Panc1 (cell line): ENCODE measurements at regions not wholly inside any gene's neighbourhood (a gene's known extent, or its start where the extent isn't known, plus 50 kb on each side); places are given as distances from the start of the nearest gene placed in this dataset.

Experiments used
- ATAC-seq: fragments of 200-7000 bp; cut with Tn5 transposase; 2 replicates; pipeline ENCODE4 v1.9.1; 2020; ENCODE audit warnings: mild to moderate bottlenecking, moderate library complexity
- BruUV-seq: library from RNA; stranded (reverse); fragments of 400-500 nt; replicated peaks from 2 replicates; lab custom pipeline; 2021; lab: Mats Ljungman, UMichigan
- CTCF ChIA-PET: fragments of 300-600 bp; sonication (Branson Sonifier 250); formaldehyde crosslinking; loops from one replicate; lab custom pipeline; 2022; ENCODE audit warnings: antibody characterized with exemption; lab: Charles Lee
- POLR2A ChIA-PET: fragments of 300-600 bp; sonication (Branson Sonifier 250); formaldehyde crosslinking; loops from one replicate; lab custom pipeline; 2022; ENCODE audit warnings: antibody characterized with exemption; lab: Charles Lee
- DNase-seq: peaks from one replicate; pipeline ENCODE4 v3.0.0-alpha.2; 2010; ENCODE audit warnings: low read depth, low spot score
- H3K27ac ChIP-seq: 2 replicates; pipeline ENCODE4 v1.5.1; 2011; ENCODE audit warnings: mild to moderate bottlenecking, low read length, inconsistent platforms
- H3K27me3 ChIP-seq: fragments of 200-500 bp; sonication (Bioruptor generic); 2 replicates; pipeline ENCODE4 v1.6.0; 2014; ENCODE audit warnings: low read length, inconsistent platforms; ENCODE audit not compliant: control insufficient read depth, insufficient read depth
- H3K36me3 ChIP-seq: fragments of 200-500 bp; sonication (Bioruptor generic); 2 replicates; pipeline ENCODE4 v1.5.1; 2014; ENCODE audit warnings: inconsistent platforms, mild to moderate bottlenecking, low read length, moderate library complexity; ENCODE audit not compliant: control insufficient read depth, insufficient read depth
- H3K4me1 ChIP-seq: 2 replicates; pipeline ENCODE4 v1.5.1; 2011; ENCODE audit warnings: inconsistent platforms, mild to moderate bottlenecking, low read length, moderate library complexity; ENCODE audit not compliant: control insufficient read depth, insufficient read depth
- H3K4me3 ChIP-seq, 2 experiments: 2 replicates each; pipeline ENCODE4 v1.5.1; 2011 to 2012; ENCODE audit warnings: low read depth in 2 of 2, low read length in 2 of 2, mild to moderate bottlenecking in 2 of 2, inconsistent platforms in 1 of 2, moderate library complexity in 1 of 2
- H3K9me3 ChIP-seq: fragments of 200-500 bp; sonication (Bioruptor generic); 2 replicates; pipeline ENCODE4 v1.5.1; 2014; ENCODE audit warnings: low read depth, mild to moderate bottlenecking, inconsistent platforms, low read length, moderate library complexity; ENCODE audit not compliant: control insufficient read depth, insufficient read depth
- POLR2AphosphoS5 ChIP-seq: IDR thresholded peaks from 2 replicates; pipeline ENCODE4 v1.6.1; 2012; ENCODE audit warnings: mild to moderate bottlenecking, low read depth, low read length, moderate library complexity
- SIN3A ChIP-seq: IDR thresholded peaks from 2 replicates; pipeline ENCODE4 v1.6.1; 2012; ENCODE audit warnings: low read depth, mild to moderate bottlenecking, low read length, moderate library complexity, borderline replicate concordance; ENCODE audit not compliant: insufficient read depth
- TCF7L2 ChIP-seq: IDR thresholded peaks from 2 replicates; pipeline ENCODE4 v1.6.1; 2011; ENCODE audit warnings: mild to moderate bottlenecking, low read depth, low read length, inconsistent platforms
- in situ Hi-C: cut with HindIII; loops from 2 replicates; pipeline ENCODE4 v1.10.0; 2016; ENCODE audit warnings: low sequenced_read_pairs, low pct_unique_long_range_greater_than_20kb
- intact Hi-C: fragments of 100-400 bp; cut with micrococcal nuclease; formaldehyde crosslinking; loops from one replicate; pipeline ENCODE4 v1.10.0; 2022; ENCODE audit not compliant: unreplicated experiment
- TF ChIP-seq, protein P1 (sequence below), 2 experiments: IDR thresholded peaks; 2 replicates each; pipeline ENCODE4 v1.6.1; 2011 to 2012; ENCODE audit warnings: low read depth in 2 of 2, control low read depth in 1 of 2, low read length in 1 of 2, mild to moderate bottlenecking in 1 of 2, moderate library complexity in 1 of 2; ENCODE audit not compliant: insufficient read depth in 1 of 2
- TF ChIP-seq, protein P2 (sequence below): fragments of 450-650 bp; IDR thresholded peaks from 2 replicates; pipeline ENCODE4 v1.5.1; 2017; ENCODE audit warnings: mild to moderate bottlenecking

DNA sequence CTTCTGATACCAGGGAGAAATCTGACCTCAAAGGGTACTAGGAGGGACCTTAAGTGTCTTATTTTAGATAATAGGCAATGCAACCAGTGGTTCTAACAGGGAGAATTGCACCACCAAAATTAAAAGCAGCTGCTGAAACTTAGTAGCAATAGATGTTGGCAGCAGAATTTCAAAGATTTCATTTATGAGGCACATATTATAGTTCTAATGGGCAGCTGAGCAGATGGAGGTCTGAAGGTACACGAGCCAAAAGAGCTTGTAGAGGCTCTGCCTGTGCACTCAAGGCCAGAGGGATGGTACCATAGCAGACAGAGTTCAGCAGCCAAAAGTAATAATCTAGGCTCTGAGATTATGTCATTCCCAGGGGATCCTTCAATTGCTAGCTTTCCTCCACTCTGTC is 87.3 kb upstream of the NCKAP5 start:
- DNase-seq, result no peak
- POLR2A ChIA-PET, result no interaction called here
- H3K27me3 ChIP-seq, result no peaks in the 10 kb centered on the region
- TF ChIP-seq, protein P1, sequence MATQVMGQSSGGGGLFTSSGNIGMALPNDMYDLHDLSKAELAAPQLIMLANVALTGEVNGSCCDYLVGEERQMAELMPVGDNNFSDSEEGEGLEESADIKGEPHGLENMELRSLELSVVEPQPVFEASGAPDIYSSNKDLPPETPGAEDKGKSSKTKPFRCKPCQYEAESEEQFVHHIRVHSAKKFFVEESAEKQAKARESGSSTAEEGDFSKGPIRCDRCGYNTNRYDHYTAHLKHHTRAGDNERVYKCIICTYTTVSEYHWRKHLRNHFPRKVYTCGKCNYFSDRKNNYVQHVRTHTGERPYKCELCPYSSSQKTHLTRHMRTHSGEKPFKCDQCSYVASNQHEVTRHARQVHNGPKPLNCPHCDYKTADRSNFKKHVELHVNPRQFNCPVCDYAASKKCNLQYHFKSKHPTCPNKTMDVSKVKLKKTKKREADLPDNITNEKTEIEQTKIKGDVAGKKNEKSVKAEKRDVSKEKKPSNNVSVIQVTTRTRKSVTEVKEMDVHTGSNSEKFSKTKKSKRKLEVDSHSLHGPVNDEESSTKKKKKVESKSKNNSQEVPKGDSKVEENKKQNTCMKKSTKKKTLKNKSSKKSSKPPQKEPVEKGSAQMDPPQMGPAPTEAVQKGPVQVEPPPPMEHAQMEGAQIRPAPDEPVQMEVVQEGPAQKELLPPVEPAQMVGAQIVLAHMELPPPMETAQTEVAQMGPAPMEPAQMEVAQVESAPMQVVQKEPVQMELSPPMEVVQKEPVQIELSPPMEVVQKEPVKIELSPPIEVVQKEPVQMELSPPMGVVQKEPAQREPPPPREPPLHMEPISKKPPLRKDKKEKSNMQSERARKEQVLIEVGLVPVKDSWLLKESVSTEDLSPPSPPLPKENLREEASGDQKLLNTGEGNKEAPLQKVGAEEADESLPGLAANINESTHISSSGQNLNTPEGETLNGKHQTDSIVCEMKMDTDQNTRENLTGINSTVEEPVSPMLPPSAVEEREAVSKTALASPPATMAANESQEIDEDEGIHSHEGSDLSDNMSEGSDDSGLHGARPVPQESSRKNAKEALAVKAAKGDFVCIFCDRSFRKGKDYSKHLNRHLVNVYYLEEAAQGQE (IDR thresholded peaks at IDR 0.05; ENCODE audit: insufficient read depth in 1 of 2, low read depth in 2 of 2, low read length in 1 of 2), result no peak
- no peak for TF ChIP-seq SIN3A
- TF ChIP-seq, protein P2, sequence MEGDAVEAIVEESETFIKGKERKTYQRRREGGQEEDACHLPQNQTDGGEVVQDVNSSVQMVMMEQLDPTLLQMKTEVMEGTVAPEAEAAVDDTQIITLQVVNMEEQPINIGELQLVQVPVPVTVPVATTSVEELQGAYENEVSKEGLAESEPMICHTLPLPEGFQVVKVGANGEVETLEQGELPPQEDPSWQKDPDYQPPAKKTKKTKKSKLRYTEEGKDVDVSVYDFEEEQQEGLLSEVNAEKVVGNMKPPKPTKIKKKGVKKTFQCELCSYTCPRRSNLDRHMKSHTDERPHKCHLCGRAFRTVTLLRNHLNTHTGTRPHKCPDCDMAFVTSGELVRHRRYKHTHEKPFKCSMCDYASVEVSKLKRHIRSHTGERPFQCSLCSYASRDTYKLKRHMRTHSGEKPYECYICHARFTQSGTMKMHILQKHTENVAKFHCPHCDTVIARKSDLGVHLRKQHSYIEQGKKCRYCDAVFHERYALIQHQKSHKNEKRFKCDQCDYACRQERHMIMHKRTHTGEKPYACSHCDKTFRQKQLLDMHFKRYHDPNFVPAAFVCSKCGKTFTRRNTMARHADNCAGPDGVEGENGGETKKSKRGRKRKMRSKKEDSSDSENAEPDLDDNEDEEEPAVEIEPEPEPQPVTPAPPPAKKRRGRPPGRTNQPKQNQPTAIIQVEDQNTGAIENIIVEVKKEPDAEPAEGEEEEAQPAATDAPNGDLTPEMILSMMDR, result no peak
- TF ChIP-seq POLR2AphosphoS5, result no peak
- TF ChIP-seq TCF7L2, result no peak
- CTCF ChIA-PET, result interaction anchor here (0.6 kb wide), 1 partner anchor 483 kb away, joined by 4 read pairs; no protein-coding TSS in a partner anchor
- no peak for ATAC-seq
- in situ Hi-C loops, result no loop called here
- H3K9me3 ChIP-seq, result no peaks in the 10 kb centered on the region
- no peak overlapping the region for H3K4me3 ChIP-seq
- H3K27ac ChIP-seq, result no peak overlapping the region
- H3K36me3 ChIP-seq, result no peaks in the 10 kb centered on the region
- H3K4me1 ChIP-seq, result no peaks in the 10 kb centered on the region
- intact Hi-C loops, result no loop called here
- BruUV-seq, result no TSS peak

DNA sequence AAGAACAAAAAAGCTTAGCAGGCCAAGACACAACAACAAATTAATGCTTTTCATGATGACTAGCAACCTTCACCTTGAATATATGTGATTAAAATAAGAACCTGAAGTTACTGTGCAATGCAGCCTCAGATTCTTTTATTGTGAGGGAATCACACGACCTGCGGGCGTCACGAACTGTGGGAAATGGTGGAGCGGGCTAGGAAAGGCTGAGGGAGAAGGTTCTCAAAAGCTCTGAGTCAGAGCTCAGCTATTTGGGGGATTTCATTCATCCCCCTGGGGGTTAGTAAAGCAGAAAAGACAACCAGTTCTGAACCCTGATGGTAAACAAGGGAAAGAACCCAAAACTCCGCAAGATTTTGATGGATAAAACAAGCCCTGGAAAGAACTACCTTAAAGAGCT is 89.3 kb upstream of the NCKAP5 start:
- Histone ChIP-seq H3K9me3 (no peaks in the 10 kb centered on the region), H3K36me3 (no peaks in the 10 kb centered on the region), H3K4me1 (no peaks in the 10 kb centered on the region), H3K27me3 (no peaks in the 10 kb centered on the region), H3K4me3 (no peak overlapping the region), H3K27ac (no peak overlapping the region)
- in situ Hi-C loops, result no loop called here
- CTCF ChIA-PET, result no interaction called here
- BruUV-seq, result no TSS peak
- POLR2A ChIA-PET, result interaction anchor here (0.6 kb wide), 1 partner anchor 21 kb away, joined by 3 read pairs; no protein-coding TSS in a partner anchor
- DNase-seq (no peak), ATAC-seq (no peak)
- intact Hi-C loops, result no loop called here
- TF ChIP-seq, protein P1 (IDR thresholded peaks at IDR 0.05; ENCODE audit: insufficient read depth in 1 of 2, low read depth in 2 of 2, low read length in 1 of 2), result no peak
